K562 (cell line): ENCODE measurements at regions not wholly inside any gene's neighbourhood (a gene's known extent, or its start where the extent isn't known, plus 50 kb on each side); places are given as distances from the start of the nearest gene placed in this dataset.

ENCODE experiments used
- CEBPB ChIP-seq: fragments of 450-650 bp; IDR thresholded peaks from 2 replicates; pipeline ENCODE4 v1.6.1; 2016; ENCODE audit warnings: missing genetic modification characterization, missing compliant biosample characterization
- CHD7 ChIP-seq: fragments of 200-600 bp; sonication (generic); IDR thresholded peaks from one replicate; pipeline ENCODE4 v1.6.1; 2012; ENCODE audit warnings: mild to moderate bottlenecking, low read depth, low read length, inconsistent platforms
- CTCFL ChIP-seq: IDR thresholded peaks from 2 replicates; pipeline ENCODE4 v1.6.1; 2011; ENCODE audit warnings: borderline replicate concordance, low read depth, mild to moderate bottlenecking, moderate library complexity, low read length; ENCODE audit not compliant: insufficient read depth, poor library complexity, severe bottlenecking
- ELF1 ChIP-seq: fragments of 200-800 bp; sonication (Bioruptor generic); IDR thresholded peaks from 2 replicates; pipeline ENCODE4 v1.6.1; 2016; ENCODE audit warnings: missing genetic modification characterization, missing compliant biosample characterization
- GATA2 ChIP-seq: sonication (generic); formaldehyde crosslinking; IDR thresholded peaks from 2 replicates; pipeline ENCODE4 v1.4.0; 2020; ENCODE audit warnings: mild to moderate bottlenecking, missing genetic modification reagents
- HMGXB4 ChIP-seq: sonication (generic); formaldehyde crosslinking; IDR thresholded peaks from 2 replicates; pipeline ENCODE4 v1.8.1; 2023; ENCODE audit warnings: mild to moderate bottlenecking, missing genetic modification reagents
- NR4A1 ChIP-seq, 2 experiments: fragments of 250-450 bp in 1 of 2; fragments of 450-650 bp in 1 of 2; sonication (Bioruptor Pico) in 1 of 2; IDR thresholded peaks; 2 replicates each; pipeline versions ENCODE4 v1.4.0 to v1.6.1; 2016 to 2020; ENCODE audit warnings: mild to moderate bottlenecking in 2 of 2, missing compliant biosample characterization in 1 of 2, missing genetic modification characterization in 1 of 2, moderate library complexity in 1 of 2
- RBM14 ChIP-seq: fragments of 200-400 bp; formaldehyde crosslinking; IDR thresholded peaks from 2 replicates; pipeline ENCODE4 v1.6.1; 2018; ENCODE audit warnings: low read depth, mild to moderate bottlenecking, low read length, moderate library complexity, borderline replicate concordance; ENCODE audit not compliant: insufficient read depth
- SLC30A9 ChIP-seq: fragments of 250-450 bp; sonication (Bioruptor Pico); IDR thresholded peaks from 2 replicates; pipeline ENCODE4 v1.8.0; 2022; ENCODE audit warnings: mild to moderate bottlenecking, moderate library complexity
- TFAP4 ChIP-seq: sonication (generic); formaldehyde crosslinking; IDR thresholded peaks from 2 replicates; pipeline ENCODE4 v1.8.0; 2022; ENCODE audit warnings: missing genetic modification reagents, mild to moderate bottlenecking, moderate library complexity, borderline replicate concordance
- ZNF146 ChIP-seq: IDR thresholded peaks from one replicate; pipeline ENCODE4 v1.6.1; 2018; ENCODE audit warnings: missing compliant biosample characterization; ENCODE audit not compliant: unreplicated experiment

- TF ChIP-seq CTCFL, result peak; percentile 63
- TF ChIP-seq HMGXB4 (CRISPR knock-in tag), result no peak
- TF ChIP-seq ELF1 (tag), result no peak
- no peak for TF ChIP-seq TFAP4 (CRISPR knock-in tag)
- peak; percentile 74 for TF ChIP-seq CEBPB (tag)
- no peak for TF ChIP-seq SLC30A9
- TF ChIP-seq NR4A1 (CRISPR knock-in tag; IDR thresholded peaks at IDR 0.05), result no peak
- TF ChIP-seq NR4A1 (tag; IDR thresholded peaks at IDR 0.05), result no peak
- no peak for TF ChIP-seq RBM14
- TF ChIP-seq GATA2 (CRISPR knock-in tag), result no peak
- no peak for TF ChIP-seq CHD7
- TF ChIP-seq ZNF146 (CRISPR knock-in tag), result no peak
Observed at GRCh38 chr2:16553226-16553625, 112.4 kb downstream of the CYRIA start (continued).
